WTC11 (cell line): ENCODE measurements at regions not wholly inside any gene's neighbourhood (a gene's known extent, or its start where the extent isn't known, plus 50 kb on each side); places are given as distances from the start of the nearest gene placed in this dataset.

Experiments used
- ATAC-seq: fragments of 200-7000 bp; cut with Tn5 transposase; 2 replicates; pipeline ENCODE4 v1.10.0; 2021; ENCODE audit warnings: mild to moderate bottlenecking, moderate library complexity
- CTCF ChIA-PET: fragments of 300-600 bp; sonication (Branson Sonifier 250); formaldehyde crosslinking; loops from one replicate; lab custom pipeline; 2021; ENCODE audit warnings: antibody characterized with exemption; lab: Charles Lee
- POLR2A ChIA-PET: fragments of 350-600 bp; sonication (Branson Sonifier 250); formaldehyde crosslinking; loops from one replicate; lab custom pipeline; 2021; ENCODE audit warnings: antibody characterized with exemption; lab: Charles Lee
- DNase-seq: peaks from one replicate; pipeline ENCODE4 v3.0.0; 2021; ENCODE audit warnings: low spot score
- H3K27ac Mint-ChIP-seq: 2 replicates; pipeline ENCODE4 v1.8.0; 2021; ENCODE audit warnings: mixed read lengths
- H3K27me3 Mint-ChIP-seq: 2 replicates; pipeline ENCODE4 v1.8.0; 2021; ENCODE audit warnings: low read depth, mild to moderate bottlenecking, moderate library complexity, mixed read lengths
- H3K36me3 Mint-ChIP-seq: 2 replicates; pipeline ENCODE4 v1.8.0; 2021; ENCODE audit warnings: mixed read lengths
- H3K4me1 Mint-ChIP-seq: 2 replicates; pipeline ENCODE4 v1.8.0; 2022; ENCODE audit warnings: mixed read lengths
- H3K4me3 Mint-ChIP-seq: 2 replicates; pipeline ENCODE4 v1.8.0; 2021; ENCODE audit warnings: mild to moderate bottlenecking, moderate library complexity, mixed read lengths
- H3K9me3 Mint-ChIP-seq: 2 replicates; pipeline ENCODE4 v1.8.0; 2021; ENCODE audit warnings: mixed read lengths
- E2F4 ChIP-seq: sonication (generic); formaldehyde crosslinking; IDR thresholded peaks from 2 replicates; pipeline ENCODE4 v1.8.1; 2022; ENCODE audit warnings: low read depth, mild to moderate bottlenecking, moderate library complexity, missing genetic modification reagents, borderline replicate concordance
- ESRRA ChIP-seq: sonication (generic); formaldehyde crosslinking; IDR thresholded peaks from 2 replicates; pipeline ENCODE4 v1.8.1; 2022; ENCODE audit warnings: mild to moderate bottlenecking, missing genetic modification reagents, borderline replicate concordance
- GRHL2 ChIP-seq: fragments of 250-450 bp; sonication (Bioruptor Pico); IDR thresholded peaks from 2 replicates; pipeline ENCODE4 v1.8.0; 2022; ENCODE audit warnings: mild to moderate bottlenecking, moderate library complexity; ENCODE audit not compliant: insufficient replicate concordance, severe bottlenecking
- IRF2 ChIP-seq: sonication (generic); formaldehyde crosslinking; IDR thresholded peaks from 2 replicates; pipeline ENCODE4 v1.8.0; 2022; ENCODE audit warnings: low read depth, missing genetic modification reagents, borderline replicate concordance
- KAT7 ChIP-seq: sonication (generic); formaldehyde crosslinking; IDR thresholded peaks from 2 replicates; pipeline ENCODE4 v1.8.1; 2023; ENCODE audit warnings: missing genetic modification reagents, mild to moderate bottlenecking, borderline replicate concordance
- PRRX2 ChIP-seq: fragments of 250-450 bp; sonication (Bioruptor Pico); IDR thresholded peaks from 2 replicates; pipeline ENCODE4 v1.8.0; 2021; ENCODE audit warnings: mild to moderate bottlenecking
- SMAD4 ChIP-seq: sonication (generic); formaldehyde crosslinking; IDR thresholded peaks from 2 replicates; pipeline ENCODE4 v1.8.0; 2022; ENCODE audit warnings: mild to moderate bottlenecking, missing genetic modification reagents
- ZMAT4 ChIP-seq: fragments of 250-450 bp; sonication (Bioruptor Pico); IDR thresholded peaks from 2 replicates; pipeline ENCODE4 v1.9.0; 2021; ENCODE audit warnings: mild to moderate bottlenecking
- ZNF121 ChIP-seq: sonication (generic); formaldehyde crosslinking; IDR thresholded peaks from 2 replicates; pipeline ENCODE4 v1.8.0; 2023; ENCODE audit warnings: missing genetic modification reagents
- ZNF138 ChIP-seq: sonication (generic); formaldehyde crosslinking; conservative IDR thresholded peaks from 2 replicates; pipeline ENCODE4 v1.8.1; 2022; ENCODE audit warnings: mild to moderate bottlenecking, moderate library complexity, missing genetic modification reagents
- ZNF281 ChIP-seq: sonication (generic); formaldehyde crosslinking; IDR thresholded peaks from 2 replicates; pipeline ENCODE4 v1.8.0; 2023; ENCODE audit warnings: mild to moderate bottlenecking, missing genetic modification reagents
- ZNF416 ChIP-seq: fragments of 250-450 bp; sonication (Bioruptor Pico); IDR thresholded peaks from 2 replicates; pipeline ENCODE4 v1.9.0; 2021; ENCODE audit warnings: mild to moderate bottlenecking, inconsistent platforms
- TF ChIP-seq, protein P1 (sequence below): sonication (generic); formaldehyde crosslinking; IDR thresholded peaks from 2 replicates; pipeline ENCODE4 v1.8.1; 2023; ENCODE audit warnings: mild to moderate bottlenecking, missing genetic modification reagents, moderate library complexity
- TF ChIP-seq, protein P2 (sequence below): sonication (generic); formaldehyde crosslinking; IDR thresholded peaks from 2 replicates; pipeline ENCODE4 v1.8.0; 2023; ENCODE audit warnings: missing genetic modification reagents, mild to moderate bottlenecking, borderline replicate concordance
- TF ChIP-seq, protein P3 (sequence below): sonication (generic); formaldehyde crosslinking; IDR thresholded peaks from 2 replicates; pipeline ENCODE4 v1.8.0; 2022; ENCODE audit warnings: mild to moderate bottlenecking, missing genetic modification reagents
- TF ChIP-seq, protein P4 (sequence below): sonication (generic); formaldehyde crosslinking; IDR thresholded peaks from 2 replicates; pipeline ENCODE4 v1.8.1; 2023; ENCODE audit warnings: mild to moderate bottlenecking, missing genetic modification reagents
- TF ChIP-seq, protein P5 (sequence below): sonication (generic); formaldehyde crosslinking; IDR thresholded peaks from 2 replicates; pipeline ENCODE4 v1.8.1; 2023; ENCODE audit warnings: mild to moderate bottlenecking, missing genetic modification reagents

DNA sequence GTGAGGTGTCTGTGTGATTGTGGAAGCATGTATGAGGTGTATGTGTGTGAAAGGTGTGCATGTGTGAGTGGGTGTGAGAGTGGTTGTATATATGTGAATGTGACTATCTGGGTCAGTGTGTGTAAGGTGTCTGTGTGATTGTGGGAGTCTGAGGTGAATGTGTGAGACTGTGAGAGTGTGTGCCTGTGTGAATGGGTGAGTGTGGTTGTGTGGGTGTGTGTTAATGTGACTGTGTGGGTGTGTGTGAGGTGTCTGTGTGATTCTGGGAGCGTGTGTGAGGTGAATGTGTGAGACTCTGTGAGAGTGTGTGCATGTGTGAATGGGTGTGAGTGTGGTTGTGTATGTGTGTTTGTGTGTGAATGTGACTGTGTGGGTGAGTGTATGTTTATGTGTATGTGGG lies 385.1 kb downstream of the TCERG1L start (continued):
- no peak for TF ChIP-seq KAT7 (CRISPR knock-in tag)
- TF ChIP-seq ZMAT4 (CRISPR knock-in tag), result no peak
- TF ChIP-seq, protein P1, sequence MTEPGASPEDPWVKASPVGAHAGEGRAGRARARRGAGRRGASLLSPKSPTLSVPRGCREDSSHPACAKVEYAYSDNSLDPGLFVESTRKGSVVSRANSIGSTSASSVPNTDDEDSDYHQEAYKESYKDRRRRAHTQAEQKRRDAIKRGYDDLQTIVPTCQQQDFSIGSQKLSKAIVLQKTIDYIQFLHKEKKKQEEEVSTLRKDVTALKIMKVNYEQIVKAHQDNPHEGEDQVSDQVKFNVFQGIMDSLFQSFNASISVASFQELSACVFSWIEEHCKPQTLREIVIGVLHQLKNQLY (CRISPR knock-in tag), result no peak
- no peak for TF ChIP-seq GRHL2 (CRISPR knock-in tag)
- TF ChIP-seq, protein P2, sequence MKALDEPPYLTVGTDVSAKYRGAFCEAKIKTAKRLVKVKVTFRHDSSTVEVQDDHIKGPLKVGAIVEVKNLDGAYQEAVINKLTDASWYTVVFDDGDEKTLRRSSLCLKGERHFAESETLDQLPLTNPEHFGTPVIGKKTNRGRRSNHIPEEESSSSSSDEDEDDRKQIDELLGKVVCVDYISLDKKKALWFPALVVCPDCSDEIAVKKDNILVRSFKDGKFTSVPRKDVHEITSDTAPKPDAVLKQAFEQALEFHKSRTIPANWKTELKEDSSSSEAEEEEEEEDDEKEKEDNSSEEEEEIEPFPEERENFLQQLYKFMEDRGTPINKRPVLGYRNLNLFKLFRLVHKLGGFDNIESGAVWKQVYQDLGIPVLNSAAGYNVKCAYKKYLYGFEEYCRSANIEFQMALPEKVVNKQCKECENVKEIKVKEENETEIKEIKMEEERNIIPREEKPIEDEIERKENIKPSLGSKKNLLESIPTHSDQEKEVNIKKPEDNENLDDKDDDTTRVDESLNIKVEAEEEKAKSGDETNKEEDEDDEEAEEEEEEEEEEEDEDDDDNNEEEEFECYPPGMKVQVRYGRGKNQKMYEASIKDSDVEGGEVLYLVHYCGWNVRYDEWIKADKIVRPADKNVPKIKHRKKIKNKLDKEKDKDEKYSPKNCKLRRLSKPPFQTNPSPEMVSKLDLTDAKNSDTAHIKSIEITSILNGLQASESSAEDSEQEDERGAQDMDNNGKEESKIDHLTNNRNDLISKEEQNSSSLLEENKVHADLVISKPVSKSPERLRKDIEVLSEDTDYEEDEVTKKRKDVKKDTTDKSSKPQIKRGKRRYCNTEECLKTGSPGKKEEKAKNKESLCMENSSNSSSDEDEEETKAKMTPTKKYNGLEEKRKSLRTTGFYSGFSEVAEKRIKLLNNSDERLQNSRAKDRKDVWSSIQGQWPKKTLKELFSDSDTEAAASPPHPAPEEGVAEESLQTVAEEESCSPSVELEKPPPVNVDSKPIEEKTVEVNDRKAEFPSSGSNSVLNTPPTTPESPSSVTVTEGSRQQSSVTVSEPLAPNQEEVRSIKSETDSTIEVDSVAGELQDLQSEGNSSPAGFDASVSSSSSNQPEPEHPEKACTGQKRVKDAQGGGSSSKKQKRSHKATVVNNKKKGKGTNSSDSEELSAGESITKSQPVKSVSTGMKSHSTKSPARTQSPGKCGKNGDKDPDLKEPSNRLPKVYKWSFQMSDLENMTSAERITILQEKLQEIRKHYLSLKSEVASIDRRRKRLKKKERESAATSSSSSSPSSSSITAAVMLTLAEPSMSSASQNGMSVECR, result no peak
- no peak for TF ChIP-seq SMAD4 (CRISPR knock-in tag)
- TF ChIP-seq ZNF121, result no peak
- TF ChIP-seq, protein P3, sequence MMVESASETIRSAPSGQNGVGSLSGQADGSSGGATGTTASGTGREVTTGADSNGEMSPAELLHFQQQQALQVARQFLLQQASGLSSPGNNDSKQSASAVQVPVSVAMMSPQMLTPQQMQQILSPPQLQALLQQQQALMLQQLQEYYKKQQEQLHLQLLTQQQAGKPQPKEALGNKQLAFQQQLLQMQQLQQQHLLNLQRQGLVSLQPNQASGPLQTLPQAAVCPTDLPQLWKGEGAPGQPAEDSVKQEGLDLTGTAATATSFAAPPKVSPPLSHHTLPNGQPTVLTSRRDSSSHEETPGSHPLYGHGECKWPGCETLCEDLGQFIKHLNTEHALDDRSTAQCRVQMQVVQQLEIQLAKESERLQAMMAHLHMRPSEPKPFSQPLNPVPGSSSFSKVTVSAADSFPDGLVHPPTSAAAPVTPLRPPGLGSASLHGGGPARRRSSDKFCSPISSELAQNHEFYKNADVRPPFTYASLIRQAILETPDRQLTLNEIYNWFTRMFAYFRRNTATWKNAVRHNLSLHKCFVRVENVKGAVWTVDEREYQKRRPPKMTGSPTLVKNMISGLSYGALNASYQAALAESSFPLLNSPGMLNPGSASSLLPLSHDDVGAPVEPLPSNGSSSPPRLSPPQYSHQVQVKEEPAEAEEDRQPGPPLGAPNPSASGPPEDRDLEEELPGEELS (CRISPR knock-in tag), result no peak
- TF ChIP-seq IRF2, result no peak
- TF ChIP-seq, protein P4, sequence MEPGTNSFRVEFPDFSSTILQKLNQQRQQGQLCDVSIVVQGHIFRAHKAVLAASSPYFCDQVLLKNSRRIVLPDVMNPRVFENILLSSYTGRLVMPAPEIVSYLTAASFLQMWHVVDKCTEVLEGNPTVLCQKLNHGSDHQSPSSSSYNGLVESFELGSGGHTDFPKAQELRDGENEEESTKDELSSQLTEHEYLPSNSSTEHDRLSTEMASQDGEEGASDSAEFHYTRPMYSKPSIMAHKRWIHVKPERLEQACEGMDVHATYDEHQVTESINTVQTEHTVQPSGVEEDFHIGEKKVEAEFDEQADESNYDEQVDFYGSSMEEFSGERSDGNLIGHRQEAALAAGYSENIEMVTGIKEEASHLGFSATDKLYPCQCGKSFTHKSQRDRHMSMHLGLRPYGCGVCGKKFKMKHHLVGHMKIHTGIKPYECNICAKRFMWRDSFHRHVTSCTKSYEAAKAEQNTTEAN (CRISPR knock-in tag), result no peak
- no peak for TF ChIP-seq ZNF281 (CRISPR knock-in tag)
- TF ChIP-seq PRRX2 (CRISPR knock-in tag), result no peak
- TF ChIP-seq, protein P5, sequence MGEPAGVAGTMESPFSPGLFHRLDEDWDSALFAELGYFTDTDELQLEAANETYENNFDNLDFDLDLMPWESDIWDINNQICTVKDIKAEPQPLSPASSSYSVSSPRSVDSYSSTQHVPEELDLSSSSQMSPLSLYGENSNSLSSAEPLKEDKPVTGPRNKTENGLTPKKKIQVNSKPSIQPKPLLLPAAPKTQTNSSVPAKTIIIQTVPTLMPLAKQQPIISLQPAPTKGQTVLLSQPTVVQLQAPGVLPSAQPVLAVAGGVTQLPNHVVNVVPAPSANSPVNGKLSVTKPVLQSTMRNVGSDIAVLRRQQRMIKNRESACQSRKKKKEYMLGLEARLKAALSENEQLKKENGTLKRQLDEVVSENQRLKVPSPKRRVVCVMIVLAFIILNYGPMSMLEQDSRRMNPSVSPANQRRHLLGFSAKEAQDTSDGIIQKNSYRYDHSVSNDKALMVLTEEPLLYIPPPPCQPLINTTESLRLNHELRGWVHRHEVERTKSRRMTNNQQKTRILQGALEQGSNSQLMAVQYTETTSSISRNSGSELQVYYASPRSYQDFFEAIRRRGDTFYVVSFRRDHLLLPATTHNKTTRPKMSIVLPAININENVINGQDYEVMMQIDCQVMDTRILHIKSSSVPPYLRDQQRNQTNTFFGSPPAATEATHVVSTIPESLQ (CRISPR knock-in tag), result no peak
- TF ChIP-seq, all 79 proteins: peak for 0

DNA sequence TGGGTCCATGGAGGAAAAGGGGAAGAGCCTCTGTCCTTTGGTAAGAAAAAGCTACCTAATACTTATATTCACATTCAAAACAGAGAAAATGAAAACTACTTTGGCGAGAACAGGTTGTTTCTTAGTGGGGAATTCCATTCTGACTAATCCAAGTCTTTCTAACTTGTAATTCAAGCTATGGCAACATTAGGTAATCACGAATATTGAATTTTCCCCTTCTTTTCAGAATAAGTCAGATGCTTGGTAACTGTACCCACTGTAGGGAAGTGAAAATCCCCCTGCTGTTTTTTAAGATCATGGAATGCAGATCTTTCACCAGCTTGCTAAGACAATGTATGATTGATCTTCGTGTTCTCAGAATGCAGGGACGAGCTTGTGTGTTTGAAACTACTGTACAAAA lies 384.4 kb downstream of the TCERG1L start:
- CTCF ChIA-PET, result no interaction called here
- POLR2A ChIA-PET, result no interaction called here
- no peak overlapping the region for H3K4me3 Mint-ChIP-seq
- peaks cover 17% of the 10 kb centered on the region for H3K9me3 Mint-ChIP-seq
- H3K36me3 Mint-ChIP-seq, result peaks cover 29% of the 10 kb centered on the region
- TF ChIP-seq ZNF416 (CRISPR knock-in tag), result no peak
- no peak for TF ChIP-seq E2F4 (CRISPR knock-in tag)
- TF ChIP-seq SMAD4 (CRISPR knock-in tag), result no peak
- no peak for TF ChIP-seq ZNF138 (CRISPR knock-in tag)
- TF ChIP-seq ESRRA (CRISPR knock-in tag), result no peak
- DNase-seq (no peak), ATAC-seq (no peak)
- no peaks in the 10 kb centered on the region for H3K27me3 Mint-ChIP-seq
- H3K27ac Mint-ChIP-seq, result no peak overlapping the region
- H3K4me1 Mint-ChIP-seq, result no peaks in the 10 kb centered on the region
